Central memory CD8-positive, alpha-beta T cell (primary cell): ENCODE measurements at regions not wholly inside any gene's neighbourhood (a gene's known extent, or its start where the extent isn't known, plus 50 kb on each side); places are given as distances from the start of the nearest gene placed in this dataset.

Source experiments
- ATAC-seq: fragments of 150-1000 bp; cut with Tn5 transposase; replicated peaks from 2 replicates; pipeline ENCODE4 v1.10.0; 2022; ENCODE audit warnings: mild to moderate bottlenecking, moderate FRiP score, moderate number of reproducible peaks; ENCODE audit not compliant: poor library complexity, severe bottlenecking; ENCODE audit errors: extremely low read depth
- DNase-seq, 2 donors: peaks; one replicate each; pipeline ENCODE4 v3.0.0; 2021; ENCODE audit warnings: low spot score in 2 of 2
- H3K27ac Mint-ChIP-seq: one replicate; pipeline ENCODE4 v1.8.0; 2022; ENCODE audit warnings: low read depth, mild to moderate bottlenecking, moderate library complexity, mixed read lengths
- H3K27me3 Mint-ChIP-seq: one replicate; pipeline ENCODE4 v1.8.0; 2022; ENCODE audit warnings: mixed read lengths
- H3K36me3 Mint-ChIP-seq: one replicate; pipeline ENCODE4 v1.8.0; 2022; ENCODE audit warnings: mild to moderate bottlenecking, moderate library complexity, mixed read lengths; ENCODE audit not compliant: insufficient read depth
- H3K4me1 Mint-ChIP-seq: one replicate; pipeline ENCODE4 v1.8.0; 2022; ENCODE audit warnings: mixed read lengths
- H3K4me3 Mint-ChIP-seq: one replicate; pipeline ENCODE4 v1.8.0; 2022; ENCODE audit warnings: mild to moderate bottlenecking, moderate library complexity, mixed read lengths
- H3K9me3 Mint-ChIP-seq: one replicate; pipeline ENCODE4 v1.8.0; 2022; ENCODE audit warnings: mixed read lengths

- Mint-ChIP-seq H3K27me3 (no peaks in the 10 kb centered on the region), H3K27ac (no peak overlapping the region), H3K9me3 (peaks cover 24% of the 10 kb centered on the region), H3K36me3 (no peaks in the 10 kb centered on the region), H3K4me1 (no peaks in the 10 kb centered on the region), H3K4me3 (no peak overlapping the region)
- DNase-seq (no peak), ATAC-seq (no peak)
Observed at GRCh38 chr2:107436281-107436680, 390.4 kb upstream of the RGPD4 start.

GRCh38 chr2:107437265-107437664 lies 389.4 kb upstream of the RGPD4 start:
- Mint-ChIP-seq H3K4me1 (no peaks in the 10 kb centered on the region), H3K27me3 (no peaks in the 10 kb centered on the region), H3K27ac (no peak overlapping the region), H3K36me3 (no peaks in the 10 kb centered on the region), H3K4me3 (no peak overlapping the region), H3K9me3 (peaks cover 24% of the 10 kb centered on the region)
- ATAC-seq: no peak
- no peak for DNase-seq

GRCh38 chr2:107437807-107438206 lies 388.9 kb upstream of the RGPD4 start:
- H3K36me3 Mint-ChIP-seq: no peaks in the 10 kb centered on the region

GRCh38 chr2:107448160-107448559 lies 378.5 kb upstream of the RGPD4 start:
- no peak for ATAC-seq
- H3K4me3 Mint-ChIP-seq: no peak overlapping the region
- H3K4me1 Mint-ChIP-seq: no peaks in the 10 kb centered on the region
- peaks cover 16% of the 10 kb centered on the region for H3K9me3 Mint-ChIP-seq
- H3K36me3 Mint-ChIP-seq: no peaks in the 10 kb centered on the region
- H3K27ac Mint-ChIP-seq: no peak overlapping the region
- DNase-seq: no peak
- no peaks in the 10 kb centered on the region for H3K27me3 Mint-ChIP-seq

More at GRCh38 chr2:107437807-107438206, 388.9 kb upstream of the RGPD4 start:
- no peak overlapping the region for H3K27ac Mint-ChIP-seq
- no peak overlapping the region for H3K4me3 Mint-ChIP-seq
- H3K4me1 Mint-ChIP-seq: no peaks in the 10 kb centered on the region
- ATAC-seq: no peak
- H3K27me3 Mint-ChIP-seq: no peaks in the 10 kb centered on the region
- no peak for DNase-seq
- peaks cover 24% of the 10 kb centered on the region for H3K9me3 Mint-ChIP-seq

GRCh38 chr2:107461301-107461700 lies 365.4 kb upstream of the RGPD4 start:
- no peaks in the 10 kb centered on the region for H3K36me3 Mint-ChIP-seq
- no peaks in the 10 kb centered on the region for H3K27me3 Mint-ChIP-seq
- peaks cover 18% of the 10 kb centered on the region for H3K9me3 Mint-ChIP-seq
- H3K4me1 Mint-ChIP-seq: no peaks in the 10 kb centered on the region
- H3K27ac Mint-ChIP-seq: no peak overlapping the region
- DNase-seq: no peak
- no peak for ATAC-seq
- no peak overlapping the region for H3K4me3 Mint-ChIP-seq

GRCh38 chr2:107462181-107462580 lies 364.5 kb upstream of the RGPD4 start:
- Mint-ChIP-seq H3K27me3 (no peaks in the 10 kb centered on the region), H3K36me3 (no peaks in the 10 kb centered on the region), H3K27ac (no peak overlapping the region), H3K9me3 (peaks cover 20% of the 10 kb centered on the region), H3K4me1 (no peaks in the 10 kb centered on the region), H3K4me3 (no peak overlapping the region)
- ATAC-seq: no peak
- DNase-seq: no peak

- H3K4me3 Mint-ChIP-seq: no peak overlapping the region
- no peaks in the 10 kb centered on the region for H3K4me1 Mint-ChIP-seq
- no peaks in the 10 kb centered on the region for H3K27me3 Mint-ChIP-seq
- peaks cover 31% of the 10 kb centered on the region for H3K9me3 Mint-ChIP-seq
- H3K27ac Mint-ChIP-seq: no peak overlapping the region
- H3K36me3 Mint-ChIP-seq: no peaks in the 10 kb centered on the region
- DNase-seq (no peak), ATAC-seq (no peak)
Observed at GRCh38 chr2:107466241-107466640, 360.5 kb upstream of the RGPD4 start.

- H3K4me3 Mint-ChIP-seq: no peak overlapping the region
- H3K36me3 Mint-ChIP-seq: no peaks in the 10 kb centered on the region
- H3K4me1 Mint-ChIP-seq: no peaks in the 10 kb centered on the region
- DNase-seq (no peak), ATAC-seq (no peak)
- H3K27ac Mint-ChIP-seq: no peak overlapping the region
- peaks cover 29% of the 10 kb centered on the region for H3K9me3 Mint-ChIP-seq
- H3K27me3 Mint-ChIP-seq: no peaks in the 10 kb centered on the region
Observed at GRCh38 chr2:107466984-107467773, 359.5 kb upstream of the RGPD4 start.

- no peaks in the 10 kb centered on the region for H3K4me1 Mint-ChIP-seq
- no peak for DNase-seq
- no peak overlapping the region for H3K4me3 Mint-ChIP-seq
- no peak for ATAC-seq
- peaks cover 18% of the 10 kb centered on the region for H3K9me3 Mint-ChIP-seq
- H3K27me3 Mint-ChIP-seq: no peaks in the 10 kb centered on the region
- H3K27ac Mint-ChIP-seq: no peak overlapping the region
- H3K36me3 Mint-ChIP-seq: no peaks in the 10 kb centered on the region
Observed at GRCh38 chr2:107469437-107469995, 357.2 kb upstream of the RGPD4 start.

- DNase-seq (no peak), ATAC-seq (no peak)
- Mint-ChIP-seq H3K9me3 (peaks cover 11% of the 10 kb centered on the region), H3K4me1 (no peaks in the 10 kb centered on the region), H3K27ac (no peak overlapping the region), H3K27me3 (no peaks in the 10 kb centered on the region), H3K36me3 (no peaks in the 10 kb centered on the region), H3K4me3 (no peak overlapping the region)
Observed at GRCh38 chr2:107473150-107473549, 353.5 kb upstream of the RGPD4 start.

- H3K4me1 Mint-ChIP-seq: no peaks in the 10 kb centered on the region
- H3K27ac Mint-ChIP-seq: no peak overlapping the region
- ATAC-seq: no peak
- DNase-seq: no peak
- H3K36me3 Mint-ChIP-seq: no peaks in the 10 kb centered on the region
- H3K27me3 Mint-ChIP-seq: no peaks in the 10 kb centered on the region
- H3K4me3 Mint-ChIP-seq: no peak overlapping the region
- peaks cover 2% of the 10 kb centered on the region for H3K9me3 Mint-ChIP-seq
Observed at GRCh38 chr2:107475859-107476258, 350.8 kb upstream of the RGPD4 start.

- H3K27me3 Mint-ChIP-seq: no peaks in the 10 kb centered on the region
- H3K4me3 Mint-ChIP-seq: no peak overlapping the region
- no peaks in the 10 kb centered on the region for H3K36me3 Mint-ChIP-seq
- no peak overlapping the region for H3K27ac Mint-ChIP-seq
- H3K4me1 Mint-ChIP-seq: no peaks in the 10 kb centered on the region
- ATAC-seq (no peak), DNase-seq (no peak)
- H3K9me3 Mint-ChIP-seq: no peaks in the 10 kb centered on the region
Observed at GRCh38 chr2:107502539-107502938, 324.2 kb upstream of the RGPD4 start.

GRCh38 chr2:107511970-107512789 lies 314.5 kb upstream of the RGPD4 start:
- Mint-ChIP-seq H3K36me3 (no peaks in the 10 kb centered on the region), H3K4me3 (no peak overlapping the region), H3K27me3 (no peaks in the 10 kb centered on the region), H3K4me1 (no peaks in the 10 kb centered on the region), H3K27ac (no peak overlapping the region), H3K9me3 (peaks cover 10% of the 10 kb centered on the region)
- ATAC-seq (no peak), DNase-seq (no peak)
